Neural progenitor cell (in vitro differentiated cells): ENCODE measurements at regions not wholly inside any gene's neighbourhood (a gene's known extent, or its start where the extent isn't known, plus 50 kb on each side); places are given as distances from the start of the nearest gene placed in this dataset.

Experiments used
- DNase-seq: peaks from one replicate; pipeline ENCODE4 v3.0.0-alpha.2; 2016; ENCODE audit warnings: low spot score
- H2AFZ ChIP-seq: fragments of 200-600 bp; sonication (generic); replicated peaks from 2 replicates; pipeline ENCODE4 v1.6.1; 2016; ENCODE audit warnings: antibody characterized with exemption
- H3F3A ChIP-seq: fragments of 200-600 bp; sonication (generic); 2 replicates; pipeline ENCODE4 v1.6.1; 2016; ENCODE audit warnings: antibody characterized with exemption, low read depth
- H3K27ac ChIP-seq: fragments of 200-600 bp; sonication (generic); 2 replicates; pipeline ENCODE4 v1.5.1; 2016; ENCODE audit warnings: mild to moderate bottlenecking
- H3K27me3 ChIP-seq: fragments of 200-600 bp; sonication (generic); 2 replicates; pipeline ENCODE4 v1.6.1; 2016; ENCODE audit warnings: mild to moderate bottlenecking, moderate library complexity
- H3K36me3 ChIP-seq: fragments of 200-600 bp; sonication (generic); 2 replicates; pipeline ENCODE4 v1.5.1; 2016
- H3K4me1 ChIP-seq: fragments of 200-600 bp; sonication (generic); 2 replicates; pipeline ENCODE4 v1.6.1; 2016; ENCODE audit warnings: mixed run types
- H3K4me2 ChIP-seq: fragments of 200-600 bp; sonication (generic); 2 replicates; pipeline ENCODE4 v1.6.1; 2016
- H3K4me3 ChIP-seq: fragments of 200-600 bp; sonication (generic); 2 replicates; pipeline ENCODE4 v1.5.1; 2016
- H3K79me2 ChIP-seq: fragments of 200-600 bp; sonication (generic); 2 replicates; pipeline ENCODE4 v1.6.1; 2016; ENCODE audit warnings: low read depth
- H3K9ac ChIP-seq: fragments of 200-600 bp; sonication (generic); 2 replicates; pipeline ENCODE4 v1.6.1; 2016
- H3K9me3 ChIP-seq: fragments of 200-600 bp; sonication (generic); 2 replicates; pipeline ENCODE4 v1.5.1; 2016; ENCODE audit warnings: low read depth
- H4K20me1 ChIP-seq: fragments of 200-600 bp; sonication (generic); 2 replicates; pipeline ENCODE4 v1.6.1; 2016; ENCODE audit warnings: low read depth
- H3K27ac Mint-ChIP-seq: 3 replicates; pipeline ENCODE4 v1.8.0; 2021; ENCODE audit warnings: mixed read lengths
- H3K27me3 Mint-ChIP-seq: 2 replicates; pipeline ENCODE4 v1.8.0; 2022; ENCODE audit warnings: low read depth, mild to moderate bottlenecking, inconsistent platforms, moderate library complexity, mixed read lengths; ENCODE audit not compliant: insufficient read depth
- H3K36me3 Mint-ChIP-seq: 3 replicates; pipeline ENCODE4 v1.8.0; 2021; ENCODE audit warnings: mixed read lengths
- H3K4me1 Mint-ChIP-seq: 3 replicates; pipeline ENCODE4 v1.8.0; 2021; ENCODE audit warnings: mixed read lengths
- H3K4me3 Mint-ChIP-seq: 3 replicates; pipeline ENCODE4 v1.8.0; 2021; ENCODE audit warnings: mild to moderate bottlenecking, moderate library complexity, mixed read lengths
- H3K9me3 Mint-ChIP-seq: 3 replicates; pipeline ENCODE4 v1.8.0; 2020; ENCODE audit warnings: mixed read lengths
- EZH2 ChIP-seq: fragments of 200-600 bp; sonication (generic); IDR thresholded peaks from 2 replicates; pipeline ENCODE4 v1.6.1; 2017; ENCODE audit warnings: antibody characterized with exemption, mild to moderate bottlenecking, moderate library complexity
- EZH2phosphoT487 ChIP-seq: fragments of 200-600 bp; sonication (generic); IDR thresholded peaks from 2 replicates; pipeline ENCODE4 v1.6.1; 2017; ENCODE audit warnings: antibody characterized with exemption
- TF ChIP-seq, protein P1 (sequence below): fragments of 200-600 bp; sonication (generic); IDR thresholded peaks from 2 replicates; pipeline ENCODE4 v1.5.1; 2017; ENCODE audit warnings: antibody characterized with exemption, mild to moderate bottlenecking

DNA sequence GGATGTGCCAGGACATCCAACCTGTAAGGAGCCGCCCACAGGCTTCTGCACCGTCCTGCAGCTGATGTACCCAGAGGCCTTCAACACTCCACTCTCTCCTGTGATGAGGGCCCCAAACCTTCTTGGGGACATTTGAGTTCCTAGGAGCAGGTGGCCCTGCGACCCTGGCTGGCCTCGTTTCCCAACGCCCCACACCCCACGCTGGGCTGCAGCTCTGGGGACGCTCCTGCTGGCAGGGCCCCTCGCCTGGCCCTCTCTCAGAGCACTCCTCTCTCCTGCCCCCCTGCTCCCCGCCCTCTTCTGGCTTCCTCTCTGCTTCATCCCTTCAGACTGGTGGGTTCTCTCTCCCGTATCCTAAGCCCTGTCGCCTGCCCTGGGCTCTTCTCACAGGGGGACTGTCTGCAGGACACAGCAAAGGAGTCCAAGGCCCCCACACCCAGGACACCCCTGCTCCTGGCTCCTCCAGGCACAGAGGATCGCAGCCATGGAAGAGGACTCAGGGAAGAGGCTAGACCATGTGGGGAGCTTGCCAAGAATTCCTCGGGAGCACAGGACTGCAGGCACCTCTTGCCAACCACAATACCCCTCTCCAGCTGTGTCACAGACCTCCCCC, 541.4 kb downstream of the TCERG1L start:
- H3K27ac ChIP-seq, result no peak overlapping the region
- no peaks in the 10 kb centered on the region for H4K20me1 ChIP-seq
- Mint-ChIP-seq H3K27ac (no peak overlapping the region), H3K4me1 (peaks cover 28% of the 10 kb centered on the region), H3K9me3 (peaks cover 28% of the 10 kb centered on the region), H3K4me3 (no peak overlapping the region), H3K27me3 (peaks cover 10% of the 10 kb centered on the region), H3K36me3 (peaks cover 3% of the 10 kb centered on the region)
- no peak for DNase-seq
- no peaks in the 10 kb centered on the region for H3K36me3 ChIP-seq
- H3K4me2 ChIP-seq, result no peak overlapping the region
- H3K4me3 ChIP-seq, result no peak overlapping the region
- no peak overlapping the region for H2AFZ ChIP-seq
- no peaks in the 10 kb centered on the region for H3F3A ChIP-seq
- H3K9me3 ChIP-seq, result no peaks in the 10 kb centered on the region
- peaks cover 12% of the 10 kb centered on the region for H3K4me1 ChIP-seq
- no peaks in the 10 kb centered on the region for H3K27me3 ChIP-seq
- no peak overlapping the region for H3K9ac ChIP-seq
- TF ChIP-seq EZH2phosphoT487 (no peak), EZH2 (no peak)
- TF ChIP-seq, protein P1, sequence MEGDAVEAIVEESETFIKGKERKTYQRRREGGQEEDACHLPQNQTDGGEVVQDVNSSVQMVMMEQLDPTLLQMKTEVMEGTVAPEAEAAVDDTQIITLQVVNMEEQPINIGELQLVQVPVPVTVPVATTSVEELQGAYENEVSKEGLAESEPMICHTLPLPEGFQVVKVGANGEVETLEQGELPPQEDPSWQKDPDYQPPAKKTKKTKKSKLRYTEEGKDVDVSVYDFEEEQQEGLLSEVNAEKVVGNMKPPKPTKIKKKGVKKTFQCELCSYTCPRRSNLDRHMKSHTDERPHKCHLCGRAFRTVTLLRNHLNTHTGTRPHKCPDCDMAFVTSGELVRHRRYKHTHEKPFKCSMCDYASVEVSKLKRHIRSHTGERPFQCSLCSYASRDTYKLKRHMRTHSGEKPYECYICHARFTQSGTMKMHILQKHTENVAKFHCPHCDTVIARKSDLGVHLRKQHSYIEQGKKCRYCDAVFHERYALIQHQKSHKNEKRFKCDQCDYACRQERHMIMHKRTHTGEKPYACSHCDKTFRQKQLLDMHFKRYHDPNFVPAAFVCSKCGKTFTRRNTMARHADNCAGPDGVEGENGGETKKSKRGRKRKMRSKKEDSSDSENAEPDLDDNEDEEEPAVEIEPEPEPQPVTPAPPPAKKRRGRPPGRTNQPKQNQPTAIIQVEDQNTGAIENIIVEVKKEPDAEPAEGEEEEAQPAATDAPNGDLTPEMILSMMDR, result no peak
- H3K79me2 ChIP-seq, result no peaks in the 10 kb centered on the region

DNA sequence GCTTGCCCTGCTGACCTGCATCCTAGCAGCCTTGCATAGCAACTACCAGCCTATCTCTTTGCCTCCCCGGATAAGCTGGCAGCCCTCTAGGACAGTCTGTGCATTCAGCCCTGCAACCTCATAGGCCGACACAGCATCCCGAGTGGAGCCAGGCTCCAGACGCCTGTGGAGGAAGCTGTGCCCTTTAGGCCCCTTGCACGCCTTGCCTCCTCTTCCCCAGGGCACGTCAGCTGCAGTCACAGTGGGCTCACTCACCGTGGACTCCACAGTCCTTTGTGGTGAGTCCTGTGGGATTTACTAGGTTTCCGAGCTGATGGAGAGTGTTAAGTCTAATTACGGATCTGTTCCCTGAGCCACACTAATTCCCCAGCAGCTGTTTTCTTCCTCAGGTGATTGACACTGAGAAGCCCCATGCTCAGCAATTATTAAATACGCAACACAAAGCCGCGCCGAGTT, 540.0 kb downstream of the TCERG1L start:
- Mint-ChIP-seq H3K4me1 (peaks cover 28% of the 10 kb centered on the region), H3K9me3 (peaks cover 20% of the 10 kb centered on the region), H3K27me3 (peaks cover 10% of the 10 kb centered on the region), H3K27ac (peak overlapping the region; percentile 57), H3K4me3 (no peak overlapping the region), H3K36me3 (peaks cover 3% of the 10 kb centered on the region)
- Histone ChIP-seq H3K79me2 (no peaks in the 10 kb centered on the region), H3K9me3 (no peaks in the 10 kb centered on the region), H3K9ac (no peak overlapping the region), H3F3A (no peaks in the 10 kb centered on the region), H2AFZ (no peak overlapping the region), H4K20me1 (no peaks in the 10 kb centered on the region), H3K4me3 (no peak overlapping the region), H3K36me3 (no peaks in the 10 kb centered on the region), H3K27ac (no peak overlapping the region), H3K4me1 (peaks cover 12% of the 10 kb centered on the region), H3K4me2 (no peak overlapping the region), H3K27me3 (no peaks in the 10 kb centered on the region)
- DNase-seq, result peak; percentile 36
- TF ChIP-seq EZH2phosphoT487 (no peak), EZH2 (no peak)
- TF ChIP-seq, protein P1, result no peak

DNA sequence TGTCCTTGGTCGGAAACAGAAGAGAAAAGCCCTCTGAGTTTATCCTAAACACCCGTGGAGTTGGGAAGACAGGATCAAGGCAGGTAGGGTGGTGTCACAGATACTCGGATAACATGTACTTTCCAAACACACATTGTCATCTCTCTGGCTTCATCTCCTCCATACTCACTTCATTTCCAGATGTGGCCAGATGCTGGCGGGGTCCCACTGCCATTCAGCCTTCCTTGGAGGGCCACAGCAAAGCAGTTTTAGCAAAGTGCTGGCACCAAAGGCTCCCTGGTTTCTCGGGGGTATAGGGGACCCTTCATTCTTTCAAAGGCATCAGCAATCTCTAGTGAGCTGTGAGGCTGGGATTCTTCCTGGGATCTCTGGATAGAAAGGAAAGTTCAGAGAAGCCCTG, 539.5 kb downstream of the TCERG1L start:
- no peaks in the 10 kb centered on the region for H4K20me1 ChIP-seq
- H3K27ac ChIP-seq, result no peak overlapping the region
- no peaks in the 10 kb centered on the region for H3F3A ChIP-seq
- H3K4me1 Mint-ChIP-seq, result peaks cover 28% of the 10 kb centered on the region
- peaks cover 20% of the 10 kb centered on the region for H3K9me3 Mint-ChIP-seq
- H3K27ac Mint-ChIP-seq, result peak overlapping the region; percentile 57
- H3K4me1 ChIP-seq, result peaks cover 12% of the 10 kb centered on the region
- peaks cover 3% of the 10 kb centered on the region for H3K36me3 Mint-ChIP-seq
- no peaks in the 10 kb centered on the region for H3K79me2 ChIP-seq
- H3K4me2 ChIP-seq, result no peak overlapping the region
- TF ChIP-seq, protein P1, result no peak
- no peak for TF ChIP-seq EZH2
- TF ChIP-seq EZH2phosphoT487, result no peak
- H3K27me3 ChIP-seq, result no peaks in the 10 kb centered on the region
- H3K9me3 ChIP-seq, result no peaks in the 10 kb centered on the region
- H2AFZ ChIP-seq, result no peak overlapping the region
- no peak overlapping the region for H3K9ac ChIP-seq
- H3K4me3 ChIP-seq, result no peak overlapping the region
- no peak for DNase-seq
- no peaks in the 10 kb centered on the region for H3K36me3 ChIP-seq
- peaks cover 10% of the 10 kb centered on the region for H3K27me3 Mint-ChIP-seq
- H3K4me3 Mint-ChIP-seq, result no peak overlapping the region
